GM12865 (cell line): ENCODE measurements at regions not wholly inside any gene's neighbourhood (a gene's known extent, or its start where the extent isn't known, plus 50 kb on each side); places are given as distances from the start of the nearest gene placed in this dataset.

ENCODE experiments used
- DNase-seq: peaks from one replicate; pipeline ENCODE4 v3.0.0; 2010; ENCODE audit warnings: low read depth
- H3K4me3 ChIP-seq: 2 replicates; pipeline ENCODE4 v1.5.1; 2011; ENCODE audit warnings: mild to moderate bottlenecking, low read depth, low read length, control low read depth
- TF ChIP-seq, protein P1 (sequence below): IDR thresholded peaks from 2 replicates; pipeline ENCODE4 v1.5.1; 2011; ENCODE audit warnings: low read length, control low read depth, low read depth, inconsistent platforms; ENCODE audit not compliant: insufficient read depth; ENCODE audit errors: missing control alignments

- no peak for DNase-seq
- H3K4me3 ChIP-seq, result no peak overlapping the region
- TF ChIP-seq, protein P1, sequence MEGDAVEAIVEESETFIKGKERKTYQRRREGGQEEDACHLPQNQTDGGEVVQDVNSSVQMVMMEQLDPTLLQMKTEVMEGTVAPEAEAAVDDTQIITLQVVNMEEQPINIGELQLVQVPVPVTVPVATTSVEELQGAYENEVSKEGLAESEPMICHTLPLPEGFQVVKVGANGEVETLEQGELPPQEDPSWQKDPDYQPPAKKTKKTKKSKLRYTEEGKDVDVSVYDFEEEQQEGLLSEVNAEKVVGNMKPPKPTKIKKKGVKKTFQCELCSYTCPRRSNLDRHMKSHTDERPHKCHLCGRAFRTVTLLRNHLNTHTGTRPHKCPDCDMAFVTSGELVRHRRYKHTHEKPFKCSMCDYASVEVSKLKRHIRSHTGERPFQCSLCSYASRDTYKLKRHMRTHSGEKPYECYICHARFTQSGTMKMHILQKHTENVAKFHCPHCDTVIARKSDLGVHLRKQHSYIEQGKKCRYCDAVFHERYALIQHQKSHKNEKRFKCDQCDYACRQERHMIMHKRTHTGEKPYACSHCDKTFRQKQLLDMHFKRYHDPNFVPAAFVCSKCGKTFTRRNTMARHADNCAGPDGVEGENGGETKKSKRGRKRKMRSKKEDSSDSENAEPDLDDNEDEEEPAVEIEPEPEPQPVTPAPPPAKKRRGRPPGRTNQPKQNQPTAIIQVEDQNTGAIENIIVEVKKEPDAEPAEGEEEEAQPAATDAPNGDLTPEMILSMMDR, result no peak
Observed at GRCh38 chr11:106152013-106152412, 74.6 kb downstream of the AASDHPPT start.

DNA sequence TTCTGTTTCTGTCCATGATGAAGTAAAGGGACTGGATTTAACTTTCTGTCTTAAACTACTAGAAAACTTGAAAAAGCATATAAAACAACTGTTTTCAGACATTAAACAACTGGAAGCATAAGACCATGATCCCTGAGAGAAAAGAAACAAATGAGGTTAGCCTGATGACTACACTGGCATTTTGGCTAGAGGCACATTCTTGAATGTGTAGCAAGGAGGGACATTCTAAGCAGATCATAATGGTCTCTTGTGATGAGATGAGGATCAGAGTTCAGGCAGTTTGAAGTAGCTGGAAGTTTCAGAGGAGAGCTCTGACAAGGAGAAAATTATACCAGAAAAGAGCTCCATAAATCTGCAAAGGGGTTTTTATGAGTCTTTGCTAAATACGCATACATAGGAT lies 75.4 kb downstream of the AASDHPPT start:
- DNase-seq, result no peak
- H3K4me3 ChIP-seq, result no peak overlapping the region
- TF ChIP-seq, protein P1, result no peak

- TF ChIP-seq, protein P1, result peak; percentile 38
- H3K4me3 ChIP-seq, result no peak overlapping the region
- peak; percentile 38 for DNase-seq
Observed at GRCh38 chr11:106156290-106156937, 79.0 kb downstream of the AASDHPPT start.

DNA sequence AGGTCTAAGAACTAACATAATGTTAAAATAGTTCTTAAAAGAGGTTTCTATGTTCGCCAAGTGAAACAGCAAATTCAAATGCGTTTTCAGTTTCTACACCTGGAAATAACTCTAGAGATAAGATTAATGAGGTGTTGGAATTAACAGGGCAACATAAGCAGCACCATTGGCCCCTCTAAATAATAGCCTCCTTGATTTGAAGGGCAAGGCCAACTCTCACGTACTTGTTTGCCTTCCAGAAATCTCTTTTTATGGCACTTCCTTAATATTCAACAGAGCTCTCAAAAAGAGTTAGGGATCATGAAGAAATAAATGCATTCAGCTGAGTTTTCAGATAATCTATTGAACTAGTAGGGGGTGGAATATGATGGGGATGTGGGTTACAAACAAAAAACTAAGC lies 80.9 kb downstream of the AASDHPPT start:
- H3K4me3 ChIP-seq, result no peak overlapping the region
- TF ChIP-seq, protein P1, result no peak
- no peak for DNase-seq

- DNase-seq, result no peak
- TF ChIP-seq, protein P1, result no peak
- H3K4me3 ChIP-seq, result no peak overlapping the region
Observed at GRCh38 chr11:106159836-106160235, 82.4 kb downstream of the AASDHPPT start.

DNA sequence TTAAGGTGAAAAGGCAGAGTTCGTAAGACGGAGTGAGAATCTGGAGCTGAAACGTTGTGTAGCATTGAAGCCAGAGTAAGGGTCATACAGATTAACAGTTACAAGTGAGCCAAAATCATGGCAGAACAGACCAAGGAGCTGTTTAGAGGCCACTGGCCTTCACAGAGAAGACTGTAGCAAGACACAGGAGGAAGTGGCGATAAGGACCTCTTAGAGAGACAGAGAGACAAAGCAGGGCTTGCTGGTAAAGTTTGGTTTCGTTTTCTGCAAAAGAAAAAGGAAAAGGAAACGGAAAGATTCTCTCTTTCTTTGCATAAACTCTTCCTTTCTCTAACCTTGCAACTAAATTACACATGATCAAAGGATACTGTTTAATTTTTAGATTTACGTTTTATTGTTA lies 83.0 kb downstream of the AASDHPPT start:
- no peak overlapping the region for H3K4me3 ChIP-seq
- TF ChIP-seq, protein P1, result no peak
- DNase-seq, result peak; percentile 4
